MM.1S (cell line): ENCODE measurements at regions not wholly inside any gene's neighbourhood (a gene's known extent, or its start where the extent isn't known, plus 50 kb on each side); places are given as distances from the start of the nearest gene placed in this dataset.

ENCODE experiments used
- CTCF ChIP-seq: fragments of 300-600 bp; sonication (generic); IDR thresholded peaks from 2 replicates; pipeline ENCODE4 v1.5.1; 2016; ENCODE audit warnings: antibody characterized with exemption, low read length, mixed read lengths
- EZH2 ChIP-seq: fragments of 300-600 bp; sonication (generic); optimal IDR thresholded peaks from 2 replicates; pipeline ENCODE3; 2017; ENCODE audit warnings: low read depth, mild to moderate bottlenecking, antibody characterized with exemption, low read length, mixed read lengths

DNA sequence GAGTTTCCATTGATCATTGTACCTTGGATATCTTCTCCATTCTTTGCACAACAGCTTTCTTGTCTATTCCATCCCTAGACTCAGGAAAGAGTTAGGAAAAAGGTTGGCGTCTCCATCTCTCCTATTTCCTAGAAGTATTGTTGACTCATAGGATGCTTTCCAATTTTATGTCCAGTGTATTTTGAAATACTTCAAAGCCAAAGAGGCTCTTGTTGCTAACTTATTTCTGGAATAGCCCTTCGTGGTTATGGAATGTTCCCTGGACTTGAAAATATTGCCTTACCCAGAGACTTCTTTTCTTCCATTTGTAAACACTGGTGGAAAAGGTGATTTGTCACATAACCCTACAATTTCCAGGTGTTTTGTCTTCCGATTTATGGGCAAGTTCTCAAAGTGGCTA is 402.3 kb upstream of the ZNF608 start:
- TF ChIP-seq CTCF (no peak), EZH2 (no peak)
